ENCODE measurements at regions not wholly inside any gene's neighbourhood (a gene's known extent, or its start where the extent isn't known, plus 50 kb on each side); places are given as distances from the start of the nearest gene placed in this dataset.

GRCh38 chr2:102925003-102925402 lies 163.2 kb downstream of the TMEM182 start (continued):
- TF ChIP-seq RBBP5 (IDR thresholded peaks at IDR 0.05; ENCODE audit: borderline replicate concordance, low read depth, low read length) (no peak), CEBPB (IDR thresholded peaks at IDR 0.05; ENCODE audit: low read depth, low read length) (no peak), CBX8 (IDR thresholded peaks at IDR 0.05; ENCODE audit: borderline replicate concordance, low read depth, low read length) (no peak), CREB1 (IDR thresholded peaks at IDR 0.05) (no peak)
- TF ChIP-seq, protein P1, sequence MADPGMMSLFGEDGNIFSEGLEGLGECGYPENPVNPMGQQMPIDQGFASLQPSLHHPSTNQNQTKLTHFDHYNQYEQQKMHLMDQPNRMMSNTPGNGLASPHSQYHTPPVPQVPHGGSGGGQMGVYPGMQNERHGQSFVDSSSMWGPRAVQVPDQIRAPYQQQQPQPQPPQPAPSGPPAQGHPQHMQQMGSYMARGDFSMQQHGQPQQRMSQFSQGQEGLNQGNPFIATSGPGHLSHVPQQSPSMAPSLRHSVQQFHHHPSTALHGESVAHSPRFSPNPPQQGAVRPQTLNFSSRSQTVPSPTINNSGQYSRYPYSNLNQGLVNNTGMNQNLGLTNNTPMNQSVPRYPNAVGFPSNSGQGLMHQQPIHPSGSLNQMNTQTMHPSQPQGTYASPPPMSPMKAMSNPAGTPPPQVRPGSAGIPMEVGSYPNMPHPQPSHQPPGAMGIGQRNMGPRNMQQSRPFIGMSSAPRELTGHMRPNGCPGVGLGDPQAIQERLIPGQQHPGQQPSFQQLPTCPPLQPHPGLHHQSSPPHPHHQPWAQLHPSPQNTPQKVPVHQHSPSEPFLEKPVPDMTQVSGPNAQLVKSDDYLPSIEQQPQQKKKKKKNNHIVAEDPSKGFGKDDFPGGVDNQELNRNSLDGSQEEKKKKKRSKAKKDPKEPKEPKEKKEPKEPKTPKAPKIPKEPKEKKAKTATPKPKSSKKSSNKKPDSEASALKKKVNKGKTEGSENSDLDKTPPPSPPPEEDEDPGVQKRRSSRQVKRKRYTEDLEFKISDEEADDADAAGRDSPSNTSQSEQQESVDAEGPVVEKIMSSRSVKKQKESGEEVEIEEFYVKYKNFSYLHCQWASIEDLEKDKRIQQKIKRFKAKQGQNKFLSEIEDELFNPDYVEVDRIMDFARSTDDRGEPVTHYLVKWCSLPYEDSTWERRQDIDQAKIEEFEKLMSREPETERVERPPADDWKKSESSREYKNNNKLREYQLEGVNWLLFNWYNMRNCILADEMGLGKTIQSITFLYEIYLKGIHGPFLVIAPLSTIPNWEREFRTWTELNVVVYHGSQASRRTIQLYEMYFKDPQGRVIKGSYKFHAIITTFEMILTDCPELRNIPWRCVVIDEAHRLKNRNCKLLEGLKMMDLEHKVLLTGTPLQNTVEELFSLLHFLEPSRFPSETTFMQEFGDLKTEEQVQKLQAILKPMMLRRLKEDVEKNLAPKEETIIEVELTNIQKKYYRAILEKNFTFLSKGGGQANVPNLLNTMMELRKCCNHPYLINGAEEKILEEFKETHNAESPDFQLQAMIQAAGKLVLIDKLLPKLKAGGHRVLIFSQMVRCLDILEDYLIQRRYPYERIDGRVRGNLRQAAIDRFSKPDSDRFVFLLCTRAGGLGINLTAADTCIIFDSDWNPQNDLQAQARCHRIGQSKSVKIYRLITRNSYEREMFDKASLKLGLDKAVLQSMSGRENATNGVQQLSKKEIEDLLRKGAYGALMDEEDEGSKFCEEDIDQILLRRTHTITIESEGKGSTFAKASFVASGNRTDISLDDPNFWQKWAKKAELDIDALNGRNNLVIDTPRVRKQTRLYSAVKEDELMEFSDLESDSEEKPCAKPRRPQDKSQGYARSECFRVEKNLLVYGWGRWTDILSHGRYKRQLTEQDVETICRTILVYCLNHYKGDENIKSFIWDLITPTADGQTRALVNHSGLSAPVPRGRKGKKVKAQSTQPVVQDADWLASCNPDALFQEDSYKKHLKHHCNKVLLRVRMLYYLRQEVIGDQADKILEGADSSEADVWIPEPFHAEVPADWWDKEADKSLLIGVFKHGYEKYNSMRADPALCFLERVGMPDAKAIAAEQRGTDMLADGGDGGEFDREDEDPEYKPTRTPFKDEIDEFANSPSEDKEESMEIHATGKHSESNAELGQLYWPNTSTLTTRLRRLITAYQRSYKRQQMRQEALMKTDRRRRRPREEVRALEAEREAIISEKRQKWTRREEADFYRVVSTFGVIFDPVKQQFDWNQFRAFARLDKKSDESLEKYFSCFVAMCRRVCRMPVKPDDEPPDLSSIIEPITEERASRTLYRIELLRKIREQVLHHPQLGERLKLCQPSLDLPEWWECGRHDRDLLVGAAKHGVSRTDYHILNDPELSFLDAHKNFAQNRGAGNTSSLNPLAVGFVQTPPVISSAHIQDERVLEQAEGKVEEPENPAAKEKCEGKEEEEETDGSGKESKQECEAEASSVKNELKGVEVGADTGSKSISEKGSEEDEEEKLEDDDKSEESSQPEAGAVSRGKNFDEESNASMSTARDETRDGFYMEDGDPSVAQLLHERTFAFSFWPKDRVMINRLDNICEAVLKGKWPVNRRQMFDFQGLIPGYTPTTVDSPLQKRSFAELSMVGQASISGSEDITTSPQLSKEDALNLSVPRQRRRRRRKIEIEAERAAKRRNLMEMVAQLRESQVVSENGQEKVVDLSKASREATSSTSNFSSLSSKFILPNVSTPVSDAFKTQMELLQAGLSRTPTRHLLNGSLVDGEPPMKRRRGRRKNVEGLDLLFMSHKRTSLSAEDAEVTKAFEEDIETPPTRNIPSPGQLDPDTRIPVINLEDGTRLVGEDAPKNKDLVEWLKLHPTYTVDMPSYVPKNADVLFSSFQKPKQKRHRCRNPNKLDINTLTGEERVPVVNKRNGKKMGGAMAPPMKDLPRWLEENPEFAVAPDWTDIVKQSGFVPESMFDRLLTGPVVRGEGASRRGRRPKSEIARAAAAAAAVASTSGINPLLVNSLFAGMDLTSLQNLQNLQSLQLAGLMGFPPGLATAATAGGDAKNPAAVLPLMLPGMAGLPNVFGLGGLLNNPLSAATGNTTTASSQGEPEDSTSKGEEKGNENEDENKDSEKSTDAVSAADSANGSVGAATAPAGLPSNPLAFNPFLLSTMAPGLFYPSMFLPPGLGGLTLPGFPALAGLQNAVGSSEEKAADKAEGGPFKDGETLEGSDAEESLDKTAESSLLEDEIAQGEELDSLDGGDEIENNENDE (IDR thresholded peaks at IDR 0.05; ENCODE audit: insufficient replicate concordance, low read length) = no peak
